NOMO-1 treated with dmso at 0.1 percent for 144 hours (cell line): ENCODE measurements at regions not wholly inside any gene's neighbourhood (a gene's known extent, or its start where the extent isn't known, plus 50 kb on each side); places are given as distances from the start of the nearest gene placed in this dataset.

Source experiments
- DNase-seq: peaks from one replicate; lab custom pipeline; 2025; ENCODE audit not compliant: unreplicated experiment; lab: John Stamatoyannopoulos, UW

DNA sequence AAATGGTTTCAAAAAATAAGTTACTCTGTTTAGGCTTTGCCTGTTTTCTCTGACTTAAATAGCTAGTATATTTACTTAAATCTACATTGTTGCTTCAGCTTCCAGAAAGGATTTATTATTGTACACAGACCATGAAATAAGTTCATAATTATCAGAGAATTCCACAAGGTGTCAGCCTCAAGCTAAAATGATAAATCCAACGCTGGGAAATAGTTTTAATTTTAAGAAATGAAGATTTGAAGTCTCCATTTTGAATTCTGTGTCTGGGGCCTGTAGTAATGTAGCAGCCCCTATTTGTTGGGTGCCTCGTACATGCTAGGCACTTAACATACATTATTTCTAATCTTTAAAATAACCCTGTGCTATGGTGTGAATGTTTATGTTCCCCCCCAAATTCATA lies 92.6 kb upstream of the KCNMB2 start:
- DNase-seq = no peak

DNA sequence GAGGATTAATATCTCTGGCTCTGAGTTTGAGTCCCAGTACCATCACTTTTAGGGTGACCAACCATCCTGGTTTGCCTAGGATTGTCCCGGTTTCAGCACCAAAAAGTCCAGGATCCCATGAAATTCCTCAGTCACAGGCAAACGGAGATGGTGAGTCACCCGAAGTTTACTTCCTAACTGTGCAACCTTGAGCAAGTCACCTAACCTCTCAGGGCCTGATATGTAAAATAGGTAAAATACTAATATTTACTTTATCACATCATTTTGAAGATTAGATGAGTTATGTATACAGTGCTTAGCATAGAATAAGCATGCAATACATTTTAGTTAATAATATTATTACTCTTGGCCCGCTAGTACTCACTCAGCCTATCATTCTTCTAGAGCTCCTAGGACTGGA lies 91.1 kb upstream of the KCNMB2 start:
- DNase-seq = no peak

DNA sequence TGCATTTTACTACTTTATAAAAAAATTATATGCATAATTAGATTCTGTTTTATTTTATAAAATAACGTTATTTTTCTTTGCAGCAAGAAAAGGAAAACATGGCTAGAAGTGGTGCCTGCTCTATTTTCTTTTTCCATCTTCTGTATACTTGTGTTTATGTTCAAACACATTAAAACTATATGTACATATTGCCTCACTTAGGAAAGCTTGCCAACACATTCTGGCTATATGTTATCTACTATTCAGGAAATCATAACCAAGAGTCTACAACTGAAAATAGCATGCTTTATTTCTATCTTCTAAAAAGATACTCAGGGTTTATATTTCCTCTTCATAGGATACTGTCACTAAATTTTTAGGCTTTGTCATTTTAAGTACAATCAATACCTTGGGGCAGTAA lies 90.2 kb upstream of the KCNMB2 start:
- no peak for DNase-seq

DNA sequence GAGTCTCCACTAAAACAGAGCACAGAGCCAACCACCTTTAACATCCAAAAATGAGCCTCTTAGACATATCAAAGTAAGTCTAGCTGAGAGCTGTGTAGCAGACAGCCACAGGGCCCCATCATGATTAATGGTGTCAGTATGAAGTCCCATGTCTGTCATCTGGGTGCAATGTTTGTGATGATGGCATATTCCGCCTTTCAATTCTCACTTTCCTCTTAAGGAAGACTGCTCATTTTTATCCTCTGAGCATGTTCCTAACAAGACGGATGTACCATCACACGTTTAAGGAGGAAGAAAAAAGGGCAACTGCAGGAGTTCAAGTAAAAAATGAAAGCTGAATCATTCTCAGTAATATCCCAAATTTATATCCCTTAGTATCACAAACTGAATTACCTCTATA lies 85.8 kb upstream of the KCNMB2 start:
- DNase-seq = no peak

DNA sequence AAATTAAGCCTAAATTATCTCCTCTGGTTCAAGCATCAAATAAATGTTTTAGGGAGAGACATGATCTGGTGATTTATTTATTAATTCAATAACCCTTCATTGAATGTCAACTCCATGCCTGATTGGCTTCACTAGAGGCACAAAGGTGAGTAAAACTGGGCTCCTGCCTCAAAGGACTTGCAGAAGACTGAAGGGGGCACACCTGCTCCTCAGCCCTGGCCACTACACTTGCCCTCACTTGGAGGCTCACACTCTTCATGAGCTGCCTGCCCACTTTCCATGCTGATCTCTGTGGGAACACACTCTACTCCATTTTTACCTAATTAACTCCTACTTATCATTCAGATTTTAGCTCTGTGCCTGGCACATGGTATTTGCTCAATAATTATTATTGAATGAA lies 84.4 kb upstream of the KCNMB2 start:
- no peak for DNase-seq

DNA sequence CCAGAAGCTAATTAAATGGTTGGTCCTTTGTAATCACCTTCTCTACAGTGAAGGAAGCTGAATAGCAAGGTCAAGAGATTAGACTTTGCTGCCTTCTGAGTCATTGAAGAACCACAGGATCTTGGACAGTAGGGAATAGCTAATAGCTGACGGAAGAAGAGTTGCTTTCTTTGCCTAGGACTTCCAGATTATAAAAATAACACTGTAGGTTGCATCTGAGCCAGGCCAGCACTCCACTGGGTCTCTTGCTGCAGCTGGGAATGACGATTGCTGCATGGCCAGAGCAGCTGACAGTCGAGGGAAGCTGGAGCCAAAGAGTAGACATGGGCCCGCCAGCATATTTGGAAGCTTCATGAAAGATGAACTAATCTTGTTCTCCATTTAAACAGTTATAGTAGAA lies 81.5 kb upstream of the KCNMB2 start:
- DNase-seq = no peak

DNA sequence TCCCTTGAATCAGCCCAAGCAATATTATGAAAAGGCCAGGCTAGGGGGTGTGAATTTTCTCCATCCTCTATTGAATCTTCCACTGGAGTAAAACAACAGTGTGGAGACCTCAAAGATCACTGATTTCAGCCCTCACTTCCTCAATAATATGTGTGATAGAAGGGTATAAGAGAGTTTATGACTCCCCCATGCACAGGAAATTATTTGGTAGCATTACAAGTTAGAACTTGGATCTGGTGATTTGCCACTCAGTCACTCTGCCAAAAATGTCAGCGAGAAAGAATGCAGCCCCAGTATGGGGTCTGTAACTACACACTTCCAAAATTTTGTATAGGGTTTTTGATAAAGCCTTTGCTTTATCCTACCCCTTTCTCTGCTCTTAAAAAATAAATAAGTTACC lies 81.0 kb upstream of the KCNMB2 start:
- no peak for DNase-seq

DNA sequence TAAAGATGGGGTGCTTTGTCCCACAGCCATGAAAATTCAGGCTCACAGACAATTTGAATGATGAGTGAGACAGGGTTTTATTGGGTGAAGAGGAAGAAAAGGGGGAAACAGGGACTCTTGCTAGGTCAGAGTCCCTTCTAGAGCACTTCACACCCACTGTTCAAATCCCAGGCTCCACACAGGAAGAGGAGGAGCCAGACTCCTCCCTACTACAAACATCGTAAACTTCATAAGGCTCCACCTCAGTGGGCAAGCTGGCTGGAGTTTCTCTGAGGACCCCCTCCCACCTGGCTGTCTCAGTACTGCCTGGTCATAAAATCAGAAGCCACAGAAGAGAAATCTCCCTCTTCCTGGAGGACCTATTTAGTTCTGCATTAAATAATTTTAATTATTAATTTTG lies 80.3 kb upstream of the KCNMB2 start:
- DNase-seq = no peak

DNA sequence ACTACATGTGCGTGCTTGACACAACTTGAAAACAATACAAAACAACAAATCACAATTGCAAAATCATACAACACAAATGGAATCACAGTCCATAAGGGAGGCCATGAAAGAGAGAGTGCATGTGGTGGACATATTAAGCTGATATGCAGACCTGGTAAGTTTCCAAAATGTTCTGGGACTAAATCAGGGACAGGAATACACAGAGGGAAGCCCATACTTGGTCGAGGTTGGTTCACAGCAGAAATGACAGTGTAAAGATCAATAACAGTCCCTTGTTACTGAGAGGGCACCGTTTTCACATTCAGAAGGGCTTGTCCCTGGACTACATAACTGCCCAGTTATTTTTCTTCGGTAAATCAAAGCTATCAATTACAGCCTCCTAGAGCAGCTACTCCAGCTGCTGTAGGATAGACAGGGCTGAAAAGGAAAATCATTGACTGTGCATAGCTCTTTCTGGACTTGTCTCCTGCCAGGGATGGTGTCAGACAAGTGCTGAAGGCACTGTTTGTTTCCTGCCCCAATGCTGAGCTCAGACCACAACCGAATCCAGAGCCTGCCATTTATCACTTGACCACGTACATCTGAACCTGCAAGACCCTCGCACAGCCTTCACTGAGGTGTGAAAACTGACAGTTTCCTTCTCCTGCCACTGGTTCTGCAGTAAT lies 79.5 kb upstream of the KCNMB2 start:
- DNase-seq = no peak

DNA sequence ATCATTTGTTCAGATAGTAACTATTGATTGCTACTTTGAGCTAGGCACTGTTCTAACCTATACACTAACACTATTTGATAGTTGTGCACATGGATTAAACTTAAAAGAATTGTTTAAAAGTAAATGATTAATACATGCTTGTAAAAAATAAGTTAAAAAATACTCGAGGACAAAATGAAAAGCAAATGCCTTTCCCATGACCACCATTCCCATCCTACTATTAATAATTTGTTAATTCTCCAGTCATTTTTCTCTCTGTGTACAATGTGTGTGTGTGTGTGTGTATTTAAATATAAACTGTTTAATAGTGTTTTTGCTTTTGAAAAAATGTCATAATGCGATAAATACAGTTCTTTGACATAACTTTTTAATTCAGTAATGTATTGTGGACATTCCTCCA lies 78.7 kb upstream of the KCNMB2 start:
- no peak for DNase-seq

DNA sequence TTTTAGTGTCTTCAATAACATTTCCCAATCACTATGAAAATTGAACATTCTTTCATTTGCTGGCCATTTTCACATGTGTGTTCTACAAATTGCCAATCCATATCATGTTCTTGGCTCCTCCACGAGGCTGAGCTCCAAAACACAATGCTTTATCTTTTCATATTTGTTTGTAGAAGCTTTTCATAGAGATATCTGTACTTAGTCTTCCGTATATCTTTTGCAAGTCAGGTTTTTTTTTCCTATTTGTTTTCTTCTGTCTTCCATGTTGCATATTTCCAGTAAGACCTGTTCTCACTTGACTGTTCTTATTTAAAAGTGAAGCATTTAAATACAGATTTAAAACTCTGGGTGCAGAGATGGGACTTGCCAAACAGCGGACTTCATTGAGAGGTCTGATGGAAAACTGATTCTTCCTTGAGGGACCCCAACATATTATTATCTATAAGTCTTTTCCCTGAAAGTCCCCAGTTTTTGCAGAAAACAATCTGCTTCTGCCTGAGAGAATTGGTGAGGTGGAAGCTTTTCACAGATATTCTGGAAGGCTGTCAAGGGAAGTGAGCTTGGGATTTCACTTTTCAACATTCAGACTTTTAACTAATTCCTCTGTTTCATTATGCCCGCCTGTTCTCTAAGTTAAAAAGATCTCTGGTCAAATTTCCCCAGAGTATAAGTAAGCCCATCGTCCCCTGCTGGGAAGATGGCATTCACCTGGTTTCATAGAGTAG lies 77.8 kb upstream of the KCNMB2 start:
- DNase-seq = no peak

DNA sequence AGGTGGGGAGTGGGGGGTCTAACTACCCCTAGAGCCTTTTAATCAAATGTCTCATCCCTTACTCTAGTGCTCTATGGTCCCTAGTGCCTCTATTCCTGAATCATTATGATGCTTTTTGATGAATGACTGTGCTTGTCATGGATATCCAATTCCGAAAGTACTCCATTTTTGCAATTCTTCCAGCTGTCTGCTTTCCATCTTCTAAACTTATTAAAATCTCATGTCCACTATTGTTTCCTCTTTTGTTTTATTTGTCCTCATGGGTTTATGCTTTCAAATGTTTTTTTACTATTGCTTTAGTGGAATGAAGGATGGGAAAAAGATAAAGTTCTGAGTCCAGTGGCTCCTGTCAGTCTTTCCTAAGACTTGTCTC lies 77.2 kb upstream of the KCNMB2 start:
- DNase-seq = no peak

DNA sequence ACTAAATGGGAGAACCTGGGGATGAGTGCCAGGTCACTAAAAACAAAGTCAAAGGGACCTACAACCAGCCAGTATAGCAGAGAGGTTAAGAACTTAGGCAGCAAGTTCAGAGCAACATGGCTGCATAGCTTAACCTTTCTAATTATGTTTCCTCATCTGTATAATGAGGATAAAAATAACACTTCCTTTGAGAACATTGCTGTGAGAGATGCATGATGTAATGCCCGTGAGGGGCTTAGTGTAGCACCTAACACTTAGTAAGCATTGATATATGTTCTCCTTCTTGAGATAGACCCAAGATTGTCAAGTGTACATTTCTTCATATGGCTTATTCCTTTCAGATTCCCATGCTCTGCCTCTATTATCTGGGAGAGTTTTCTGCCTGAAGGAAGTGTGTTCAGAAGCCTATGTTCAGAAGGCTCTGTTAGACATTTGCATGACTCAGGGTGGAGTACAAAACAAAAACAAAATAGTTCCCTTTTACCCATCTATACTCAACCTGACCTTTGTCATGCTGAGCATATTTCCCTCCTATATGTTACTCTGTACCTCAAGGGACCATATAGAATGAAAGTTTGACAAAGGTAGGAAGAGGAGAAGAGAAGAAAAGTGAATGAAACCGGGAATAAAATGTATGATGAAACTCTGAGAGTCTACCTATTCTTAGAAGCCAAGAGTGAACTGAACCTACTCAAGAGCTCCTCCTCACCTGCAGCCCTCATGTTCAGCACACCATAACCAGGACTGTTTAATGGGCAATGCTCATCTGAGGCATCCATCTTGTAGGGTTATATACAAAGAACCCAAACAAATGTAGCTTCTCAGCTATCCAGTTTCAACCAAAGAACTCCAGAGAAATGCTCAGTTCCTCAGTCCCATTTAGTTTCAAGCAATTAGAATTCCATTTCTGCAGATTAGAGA lies 70.7 kb upstream of the KCNMB2 start:
- DNase-seq = no peak

DNA sequence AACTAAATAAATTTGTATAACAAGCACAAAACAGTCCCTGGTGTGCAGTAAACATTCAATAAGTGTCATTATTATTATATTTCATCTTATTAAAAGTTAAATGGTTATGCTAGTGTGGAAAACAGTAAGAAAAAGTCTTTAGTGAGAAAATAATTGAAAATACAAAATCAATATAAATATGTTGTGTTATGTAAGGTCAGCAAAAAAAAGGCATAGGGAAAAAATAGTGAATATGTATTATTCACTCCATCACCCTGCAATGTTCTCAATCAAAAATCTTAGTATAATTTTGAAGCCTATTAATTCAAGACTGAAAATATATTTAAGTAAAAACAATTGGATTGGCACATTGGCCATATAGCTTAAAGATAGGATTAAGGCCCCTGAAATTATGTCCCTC lies 63.3 kb upstream of the KCNMB2 start:
- DNase-seq = no peak

DNA sequence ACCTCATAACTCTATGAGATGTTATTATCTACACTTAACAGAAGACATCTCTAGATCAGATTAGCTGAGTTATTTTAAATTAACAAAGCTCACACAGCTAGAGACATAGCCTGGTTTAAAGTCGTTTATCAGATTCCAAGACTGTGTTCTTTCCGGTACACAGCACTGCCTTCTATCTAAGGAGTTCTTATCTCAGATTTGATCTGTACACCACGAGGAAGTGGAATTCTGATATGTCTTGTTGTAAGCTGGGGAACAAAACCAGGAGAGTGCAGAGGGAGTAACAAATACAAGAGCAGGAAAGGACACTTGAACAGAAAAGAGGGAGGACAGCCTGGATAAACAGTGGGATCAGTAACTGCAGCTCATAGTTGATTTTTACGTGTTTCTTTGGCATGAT lies 61.7 kb upstream of the KCNMB2 start:
- no peak for DNase-seq

DNA sequence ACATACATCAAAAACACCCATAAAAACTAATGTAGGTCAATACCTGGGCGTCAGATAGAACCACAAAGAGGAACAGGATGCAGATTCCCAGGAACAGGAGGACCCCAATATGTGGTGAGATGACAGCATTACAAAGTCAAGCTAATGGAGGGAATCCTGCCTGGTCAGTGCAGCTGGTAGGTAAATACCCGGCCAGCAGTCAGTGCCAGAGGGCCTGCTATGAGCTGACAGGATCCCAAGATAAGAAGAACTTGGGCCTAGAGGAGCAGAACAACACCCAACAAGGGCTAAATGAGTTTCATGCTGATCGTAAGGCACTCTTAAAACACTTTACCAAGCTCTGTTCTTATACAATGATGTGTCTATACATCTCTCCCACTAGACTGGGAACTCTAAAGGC lies 61.2 kb upstream of the KCNMB2 start:
- no peak for DNase-seq

DNA sequence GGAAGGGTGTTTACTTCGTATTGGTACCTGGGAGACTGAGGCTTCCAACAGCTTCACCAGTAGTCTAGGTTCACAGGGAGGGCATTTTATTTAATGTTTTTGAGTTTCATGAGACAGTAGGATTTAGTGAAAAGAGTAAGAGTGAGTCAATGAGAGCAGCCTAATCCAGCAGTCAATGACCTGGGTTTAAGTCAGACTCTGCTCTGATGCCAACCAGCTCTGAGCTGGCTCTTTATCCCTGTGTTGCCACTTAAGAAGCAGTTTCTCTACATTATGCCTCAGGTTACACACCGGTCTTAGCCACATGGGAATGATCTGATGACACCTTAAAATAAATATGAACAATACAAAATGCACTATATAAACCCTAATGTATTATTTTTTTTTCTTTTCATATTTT lies 59.4 kb upstream of the KCNMB2 start:
- DNase-seq = no peak

DNA sequence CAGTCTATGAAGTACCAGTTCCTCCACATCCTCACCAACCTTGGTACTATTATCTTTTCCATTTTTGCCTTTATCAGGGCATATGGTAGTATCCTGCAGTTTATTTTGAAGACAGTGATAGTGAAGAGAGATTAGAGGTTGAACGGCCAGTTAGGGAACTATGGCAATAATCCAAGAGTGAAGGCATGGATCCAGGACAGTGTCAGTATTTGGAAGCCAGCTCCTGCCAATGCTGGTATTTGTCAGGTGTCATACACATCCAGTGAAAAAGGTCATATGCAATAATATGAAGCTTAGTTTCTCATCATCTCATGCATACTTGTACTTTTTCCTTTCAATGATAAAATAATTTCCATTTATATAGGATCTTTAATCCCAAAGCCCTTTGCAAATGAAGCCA lies 56.8 kb upstream of the KCNMB2 start:
- DNase-seq = no peak

DNA sequence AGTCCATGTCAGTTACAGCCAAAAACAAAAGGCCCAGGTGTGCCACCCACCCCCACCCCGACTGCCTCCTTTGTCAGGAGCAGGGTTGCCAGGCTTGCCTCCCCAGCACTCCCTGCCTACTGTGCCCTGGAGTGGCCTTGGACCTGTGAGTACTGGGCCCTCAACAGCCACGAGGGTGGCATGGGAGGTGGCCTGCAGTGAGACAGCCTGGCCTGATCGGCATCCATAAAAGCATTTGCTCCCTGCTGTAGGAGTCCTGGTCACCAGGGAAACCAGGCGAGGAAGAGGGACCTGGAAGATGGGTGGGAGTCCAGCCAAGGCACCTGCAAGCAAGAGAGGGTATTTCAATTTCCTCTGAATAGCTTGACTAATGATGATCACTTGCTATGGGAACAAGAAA lies 56.4 kb upstream of the KCNMB2 start:
- DNase-seq = no peak

DNA sequence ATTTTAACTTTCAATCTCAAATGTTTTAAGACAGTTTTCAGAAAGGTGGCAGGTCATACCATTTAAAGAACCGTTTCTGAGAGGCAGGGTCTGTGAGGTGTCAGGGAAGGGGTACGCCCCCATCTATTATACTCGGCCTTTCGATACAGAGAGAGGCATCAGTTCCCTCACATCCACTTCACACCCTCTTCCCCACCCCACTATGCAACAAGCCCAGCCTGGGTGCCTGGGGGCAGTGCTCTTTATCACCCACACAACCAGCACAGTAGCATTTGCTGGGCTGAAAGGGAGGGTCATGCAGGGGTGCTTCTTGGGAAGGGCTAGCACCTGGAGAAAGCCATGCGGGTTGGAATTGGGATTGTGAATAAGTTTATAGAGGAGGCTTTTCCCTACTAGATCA lies 56.0 kb upstream of the KCNMB2 start:
- DNase-seq = no peak

DNA sequence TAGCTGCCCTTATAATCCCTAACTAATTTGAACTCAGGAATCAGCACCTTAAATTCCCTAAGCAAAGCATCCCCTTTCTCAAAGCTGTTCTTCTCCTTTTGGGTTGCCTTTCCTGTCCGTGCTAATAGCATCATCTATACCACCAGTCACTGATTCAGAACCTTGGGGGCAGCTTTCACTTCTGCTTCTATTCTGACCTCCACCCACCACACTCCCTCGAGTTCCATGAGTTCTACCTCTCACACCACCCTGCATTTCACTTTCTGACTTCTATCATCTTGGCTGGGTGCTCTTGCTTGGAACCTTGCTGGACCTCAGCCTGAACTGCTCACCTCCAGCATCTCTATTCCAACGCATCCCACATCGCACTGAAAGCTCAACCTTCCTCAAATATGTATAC lies 55.4 kb upstream of the KCNMB2 start:
- DNase-seq = no peak

DNA sequence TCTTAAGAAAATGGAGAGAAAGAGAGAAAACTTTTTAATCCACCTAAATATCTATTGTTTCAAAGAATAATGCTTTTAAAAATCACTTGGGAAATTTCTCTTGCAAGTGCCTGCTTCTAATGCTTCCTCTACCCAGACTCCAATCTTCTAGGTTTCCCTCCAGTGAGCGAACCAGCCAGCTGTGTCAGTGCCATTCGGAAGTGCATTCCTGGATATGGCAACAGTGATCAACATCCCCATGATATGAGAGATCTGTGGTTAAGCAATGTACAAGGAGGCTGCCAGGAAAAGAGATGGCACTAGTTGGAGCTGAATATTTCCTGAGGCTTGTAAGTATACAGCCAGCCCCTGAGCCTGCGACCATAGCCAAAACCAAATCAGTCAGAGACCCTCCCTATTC lies 53.3 kb upstream of the KCNMB2 start:
- no peak for DNase-seq
